Mesothelial cell of epicardium (in vitro differentiated cells): ENCODE measurements at regions not wholly inside any gene's neighbourhood (a gene's known extent, or its start where the extent isn't known, plus 50 kb on each side); places are given as distances from the start of the nearest gene placed in this dataset.

Experiments
- DNase-seq, 2 experiments: peaks; one replicate each; pipeline ENCODE4 v3.0.0; 2021; ENCODE audit warnings: low spot score in 2 of 2; ENCODE audit not compliant: unreplicated experiment in 2 of 2
- H3K27ac Mint-ChIP-seq: 2 replicates; pipeline ENCODE4 v1.8.0; 2021; ENCODE audit warnings: mixed read lengths
- H3K27me3 Mint-ChIP-seq: 2 replicates; pipeline ENCODE4 v1.8.0; 2021; ENCODE audit warnings: low read depth, mixed read lengths
- H3K36me3 Mint-ChIP-seq: 2 replicates; pipeline ENCODE4 v1.8.0; 2021; ENCODE audit warnings: mixed read lengths
- H3K4me1 Mint-ChIP-seq: 2 replicates; pipeline ENCODE4 v1.8.0; 2021; ENCODE audit warnings: mixed read lengths
- H3K4me3 Mint-ChIP-seq: 2 replicates; pipeline ENCODE4 v1.8.0; 2021; ENCODE audit warnings: mild to moderate bottlenecking, moderate library complexity, mixed read lengths
- H3K9me3 Mint-ChIP-seq: 2 replicates; pipeline ENCODE4 v1.8.0; 2021; ENCODE audit warnings: mixed read lengths
- CTCF ChIP-seq: fragments of 200-600 bp; sonication (generic); IDR thresholded peaks from one replicate; pipeline ENCODE4 v1.5.0; 2021; ENCODE audit warnings: antibody characterized with exemption; ENCODE audit not compliant: unreplicated experiment

GRCh38 chr4:187575706-187576105 lies 419.9 kb upstream of the ZFP42 start:
- Mint-ChIP-seq H3K4me1 (peaks cover 19% of the 10 kb centered on the region), H3K9me3 (peaks cover 10% of the 10 kb centered on the region), H3K36me3 (no peaks in the 10 kb centered on the region), H3K4me3 (no peak overlapping the region), H3K27me3 (no peaks in the 10 kb centered on the region), H3K27ac (no peak overlapping the region)
- TF ChIP-seq CTCF: no peak
- no peak for DNase-seq

- TF ChIP-seq CTCF: no peak
- H3K27ac Mint-ChIP-seq: no peak overlapping the region
- H3K27me3 Mint-ChIP-seq: no peaks in the 10 kb centered on the region
- H3K9me3 Mint-ChIP-seq: peaks cover 10% of the 10 kb centered on the region
- no peaks in the 10 kb centered on the region for H3K36me3 Mint-ChIP-seq
- no peak overlapping the region for H3K4me3 Mint-ChIP-seq
- H3K4me1 Mint-ChIP-seq: peaks cover 19% of the 10 kb centered on the region
- DNase-seq: no peak
Measured at GRCh38 chr4:187576751-187577150, 418.8 kb upstream of the ZFP42 start.

- H3K9me3 Mint-ChIP-seq: peaks cover 10% of the 10 kb centered on the region
- no peaks in the 10 kb centered on the region for H3K27me3 Mint-ChIP-seq
- DNase-seq: no peak
- no peaks in the 10 kb centered on the region for H3K36me3 Mint-ChIP-seq
- H3K4me3 Mint-ChIP-seq: no peak overlapping the region
- no peak overlapping the region for H3K27ac Mint-ChIP-seq
- peaks cover 19% of the 10 kb centered on the region for H3K4me1 Mint-ChIP-seq
- TF ChIP-seq CTCF: no peak
Measured at GRCh38 chr4:187577941-187578480, 417.6 kb upstream of the ZFP42 start.

- no peak for TF ChIP-seq CTCF
- no peaks in the 10 kb centered on the region for H3K27me3 Mint-ChIP-seq
- DNase-seq: no peak
Measured at GRCh38 chr4:187586892-187587291, 408.7 kb upstream of the ZFP42 start.

GRCh38 chr4:187598196-187598595 lies 397.4 kb upstream of the ZFP42 start:
- no peak overlapping the region for H3K4me3 Mint-ChIP-seq
- DNase-seq: no peak
- TF ChIP-seq CTCF: no peak
- H3K27me3 Mint-ChIP-seq: no peaks in the 10 kb centered on the region
- H3K4me1 Mint-ChIP-seq: peaks cover 12% of the 10 kb centered on the region
- no peaks in the 10 kb centered on the region for H3K36me3 Mint-ChIP-seq
- H3K27ac Mint-ChIP-seq: no peak overlapping the region
- no peaks in the 10 kb centered on the region for H3K9me3 Mint-ChIP-seq

More at GRCh38 chr4:187586892-187587291, 408.7 kb upstream of the ZFP42 start:
- H3K4me1 Mint-ChIP-seq: no peaks in the 10 kb centered on the region
- no peak overlapping the region for H3K4me3 Mint-ChIP-seq
- H3K27ac Mint-ChIP-seq: no peak overlapping the region
- H3K36me3 Mint-ChIP-seq: no peaks in the 10 kb centered on the region
- no peaks in the 10 kb centered on the region for H3K9me3 Mint-ChIP-seq
